A673 (cell line): ENCODE measurements at regions not wholly inside any gene's neighbourhood (a gene's known extent, or its start where the extent isn't known, plus 50 kb on each side); places are given as distances from the start of the nearest gene placed in this dataset.
A peak's percentile ranks its signal among the peaks of the same experiment; 100 is the strongest.

Source experiments
- BruUV-seq: library from RNA; stranded (reverse); fragments of 400-500 nt; replicated peaks from 2 replicates; lab custom pipeline; 2021; lab: Mats Ljungman, UMichigan
- CTCF ChIA-PET: fragments of 300-600 bp; sonication (Branson Sonifier 250); formaldehyde crosslinking; loops from one replicate; lab custom pipeline; 2022; ENCODE audit warnings: antibody characterized with exemption; lab: Charles Lee
- POLR2A ChIA-PET: fragments of 300-600 bp; sonication (Branson Sonifier 250); formaldehyde crosslinking; loops from one replicate; lab custom pipeline; 2022; ENCODE audit warnings: antibody characterized with exemption; ENCODE audit not compliant: low non-redundant PET; lab: Charles Lee
- DNase-seq: peaks from one replicate; pipeline ENCODE4 v3.0.0-alpha.2; 2015; ENCODE audit warnings: low spot score
- H3K27ac ChIP-seq: fragments of 200-600 bp; sonication (generic); 2 replicates; pipeline ENCODE4 v1.5.1; 2016; ENCODE audit warnings: mixed run types, low read depth, mild to moderate bottlenecking, mixed read lengths, antibody characterized with exemption, low read length; ENCODE audit not compliant: poor library complexity, severe bottlenecking
- H3K27me3 ChIP-seq: fragments of 200-600 bp; sonication (generic); replicated peaks from 2 replicates; pipeline ENCODE4 v1.6.1; 2017; ENCODE audit warnings: mixed run types, low read depth, mild to moderate bottlenecking, mixed read lengths, antibody characterized with exemption, low read length; ENCODE audit not compliant: insufficient read depth, poor library complexity
- H3K36me3 ChIP-seq: fragments of 200-600 bp; sonication (generic); 2 replicates; pipeline ENCODE4 v1.6.1; 2016; ENCODE audit warnings: mixed run types, mild to moderate bottlenecking, mixed read lengths, antibody characterized with exemption, low read length; ENCODE audit not compliant: insufficient read depth, poor library complexity, severe bottlenecking
- H3K4me1 ChIP-seq: fragments of 200-600 bp; sonication (generic); 2 replicates; pipeline ENCODE4 v1.6.1; 2017; ENCODE audit warnings: mixed run types, mild to moderate bottlenecking, mixed read lengths, antibody characterized with exemption, low read length; ENCODE audit not compliant: insufficient read depth, poor library complexity, severe bottlenecking
- H3K4me3 ChIP-seq: fragments of 200-600 bp; sonication (generic); 2 replicates; pipeline ENCODE4 v1.5.1; 2016; ENCODE audit warnings: low read depth, mixed run types, mild to moderate bottlenecking, mixed read lengths, low read length; ENCODE audit not compliant: poor library complexity, severe bottlenecking
- H3K9me3 ChIP-seq: fragments of 200-600 bp; sonication (generic); 2 replicates; pipeline ENCODE4 v1.6.1; 2016; ENCODE audit warnings: mixed run types, low read depth, mild to moderate bottlenecking, mixed read lengths, antibody characterized with exemption, low read length; ENCODE audit not compliant: poor library complexity, severe bottlenecking
- CTCF ChIP-seq: fragments of 300-800, 200-600 bp; sonication (generic); conservative IDR thresholded peaks from 2 replicates; pipeline ENCODE4 v1.5.1; 2017; ENCODE audit warnings: low read depth, mild to moderate bottlenecking, antibody characterized with exemption, low read length, moderate library complexity, mixed read lengths
- EZH2 ChIP-seq: fragments of 200-600 bp; sonication (generic); IDR thresholded peaks from 2 replicates; pipeline ENCODE4 v1.6.1; 2017; ENCODE audit warnings: borderline replicate concordance, low read depth, mild to moderate bottlenecking, mixed read lengths, antibody characterized with exemption, low read length; ENCODE audit not compliant: poor library complexity, severe bottlenecking
- intact Hi-C: fragments of 100-400 bp; cut with micrococcal nuclease; formaldehyde crosslinking; loops from one replicate; pipeline ENCODE4 v1.10.0; 2022; ENCODE audit not compliant: unreplicated experiment

GRCh38 chr18:34643989-34644388, 66.1 kb upstream of the DTNA start:
- no peak overlapping the region for H3K4me3 ChIP-seq
- intact Hi-C loops = loop anchor here (5.0 to 10.0 kb wide), 2 partner anchors 37 to 289 kb away; no protein-coding TSS in a partner anchor
- no peaks in the 10 kb centered on the region for H3K36me3 ChIP-seq
- DNase-seq = peak; percentile 52
- POLR2A ChIA-PET = no interaction called here
- H3K27me3 ChIP-seq = no peaks in the 10 kb centered on the region
- CTCF ChIA-PET = no interaction called here
- BruUV-seq = no TSS peak
- no peak overlapping the region for H3K27ac ChIP-seq
- no peaks in the 10 kb centered on the region for H3K4me1 ChIP-seq
- H3K9me3 ChIP-seq = no peaks in the 10 kb centered on the region
- peak; percentile 48; the same call in 1 of the 2 replicates for TF ChIP-seq CTCF
- no peak for TF ChIP-seq EZH2

GRCh38 chr18:34647251-34647650, 62.8 kb upstream of the DTNA start:
- peak; percentile 44 for DNase-seq
- H3K27me3 ChIP-seq = no peaks in the 10 kb centered on the region
- POLR2A ChIA-PET = no interaction called here
- no peaks in the 10 kb centered on the region for H3K9me3 ChIP-seq
- H3K27ac ChIP-seq = no peak overlapping the region
- no TSS peak for BruUV-seq
- CTCF ChIA-PET = no interaction called here
- intact Hi-C loops = loop anchor here (10.0 kb wide), 1 partner anchor 292 kb away; no protein-coding TSS in a partner anchor
- no peaks in the 10 kb centered on the region for H3K4me1 ChIP-seq
- H3K36me3 ChIP-seq = no peaks in the 10 kb centered on the region
- H3K4me3 ChIP-seq = no peak overlapping the region
- TF ChIP-seq EZH2 = no peak
- no peak for TF ChIP-seq CTCF

- BruUV-seq = no TSS peak
Measured at GRCh38 chr18:34648269-34648985, 61.7 kb upstream of the DTNA start.

More at GRCh38 chr18:34648269-34648985, 61.7 kb upstream of the DTNA start:
- no peak overlapping the region for H3K4me3 ChIP-seq
- intact Hi-C loops = loop anchor here (10.0 kb wide), 1 partner anchor 294 kb away; no protein-coding TSS in a partner anchor
- H3K4me1 ChIP-seq = no peaks in the 10 kb centered on the region
- no peak for TF ChIP-seq CTCF
- no peak for TF ChIP-seq EZH2
- ChIA-PET CTCF (interaction anchor here (1.2 kb wide), 1 partner anchor 13 kb away, joined by 3 read pairs; no protein-coding TSS in a partner anchor), POLR2A (no interaction called here)
- no peaks in the 10 kb centered on the region for H3K27me3 ChIP-seq
- H3K36me3 ChIP-seq = no peaks in the 10 kb centered on the region
- no peak overlapping the region for H3K27ac ChIP-seq
- no peaks in the 10 kb centered on the region for H3K9me3 ChIP-seq
- DNase-seq = no peak
